Left ventricle myocardium inferior (tissue), 1 donor: ENCODE measurements at regions not wholly inside any gene's neighbourhood (a gene's known extent, or its start where the extent isn't known, plus 50 kb on each side); places are given as distances from the start of the nearest gene placed in this dataset.

Experiments used
- DNase-seq: peaks from one replicate; pipeline ENCODE4 v3.0.0-alpha.2; 2020
- H3K27ac ChIP-seq: fragments of 200-600 bp; replicated peaks from 2 replicates; pipeline ENCODE4 v1.8.0; 2021
- H3K27me3 ChIP-seq: fragments of 200-600 bp; 2 replicates; pipeline ENCODE4 v1.8.0; 2021; ENCODE audit warnings: low read depth
- H3K36me3 ChIP-seq: fragments of 200-600 bp; 2 replicates; pipeline ENCODE4 v1.8.0; 2021
- H3K4me1 ChIP-seq: fragments of 200-600 bp; 2 replicates; pipeline ENCODE4 v1.8.0; 2021
- H3K4me3 ChIP-seq: fragments of 200-600 bp; 2 replicates; pipeline ENCODE4 v1.8.0; 2021; ENCODE audit warnings: mild to moderate bottlenecking, moderate library complexity
- H3K9me3 ChIP-seq: fragments of 200-600 bp; replicated peaks from 2 replicates; pipeline ENCODE4 v1.8.0; 2021
- CTCF ChIP-seq: fragments of 200-600 bp; IDR thresholded peaks from 2 replicates; pipeline ENCODE4 v1.8.0; 2021; ENCODE audit warnings: antibody characterized with exemption, mild to moderate bottlenecking, borderline replicate concordance
- intact Hi-C: fragments of 100-400 bp; cut with micrococcal nuclease; formaldehyde crosslinking; loops from one replicate; pipeline ENCODE4 v1.11.0; 2022
- donor health status: DM: no; HTN: yes; CAD: no; lungs with severe emphysema.

- Histone ChIP-seq H3K4me3 (no peak overlapping the region), H3K9me3 (peaks cover 5% of the 10 kb centered on the region), H3K27me3 (peaks cover 7% of the 10 kb centered on the region), H3K36me3 (no peaks in the 10 kb centered on the region), H3K27ac (no peak overlapping the region), H3K4me1 (no peaks in the 10 kb centered on the region)
- intact Hi-C loops: no loop called here
- no peak for TF ChIP-seq CTCF
- DNase-seq: no peak
Observed at GRCh38 chr7:3193379-3194120, 107.5 kb upstream of the SDK1 start.

- Histone ChIP-seq H3K9me3 (peaks cover 14% of the 10 kb centered on the region), H3K27me3 (no peaks in the 10 kb centered on the region), H3K27ac (no peak overlapping the region), H3K4me1 (no peaks in the 10 kb centered on the region), H3K4me3 (no peak overlapping the region), H3K36me3 (no peaks in the 10 kb centered on the region)
- DNase-seq: no peak
- intact Hi-C loops: no loop called here
- TF ChIP-seq CTCF: no peak
Observed at GRCh38 chr7:3194501-3195141, 106.4 kb upstream of the SDK1 start.

- no peaks in the 10 kb centered on the region for H3K36me3 ChIP-seq
- TF ChIP-seq CTCF: no peak
- no peak overlapping the region for H3K4me3 ChIP-seq
- DNase-seq: no peak
- intact Hi-C loops: no loop called here
- no peak overlapping the region for H3K27ac ChIP-seq
- H3K9me3 ChIP-seq: peaks cover 14% of the 10 kb centered on the region
- H3K4me1 ChIP-seq: no peaks in the 10 kb centered on the region
- no peaks in the 10 kb centered on the region for H3K27me3 ChIP-seq
Observed at GRCh38 chr7:3195160-3195559, 105.9 kb upstream of the SDK1 start.

GRCh38 chr7:3196629-3197400 is 104.2 kb upstream of the SDK1 start:
- H3K27me3 ChIP-seq: no peaks in the 10 kb centered on the region
- H3K4me3 ChIP-seq: no peak overlapping the region
- intact Hi-C loops: no loop called here
- H3K9me3 ChIP-seq: peaks cover 14% of the 10 kb centered on the region
- no peak for TF ChIP-seq CTCF
- no peak for DNase-seq
- H3K36me3 ChIP-seq: no peaks in the 10 kb centered on the region
- H3K27ac ChIP-seq: no peak overlapping the region
- H3K4me1 ChIP-seq: no peaks in the 10 kb centered on the region

- no peaks in the 10 kb centered on the region for H3K36me3 ChIP-seq
- H3K4me3 ChIP-seq: no peak overlapping the region
- no peaks in the 10 kb centered on the region for H3K4me1 ChIP-seq
- H3K27me3 ChIP-seq: no peaks in the 10 kb centered on the region
- no peak for DNase-seq
- H3K9me3 ChIP-seq: peaks cover 14% of the 10 kb centered on the region
- TF ChIP-seq CTCF: no peak
- intact Hi-C loops: no loop called here
- H3K27ac ChIP-seq: no peak overlapping the region
Observed at GRCh38 chr7:3197567-3198213, 103.4 kb upstream of the SDK1 start.
